Posterior cingulate gyrus (tissue), 11 donors: ENCODE measurements at regions not wholly inside any gene's neighbourhood (a gene's known extent, or its start where the extent isn't known, plus 50 kb on each side); places are given as distances from the start of the nearest gene placed in this dataset.
"Not testable (repeated sequence)": the region's sequence is repeated elsewhere in the genome, so short reads cannot be mapped to it uniquely, and the experiment has no call there.

ENCODE experiments used
- DNase-seq, 10 donors: peaks; one replicate each; pipeline versions ENCODE4 v3.0.0 to v3.0.0-alpha.2; 2020 to 2021; ENCODE audit warnings: mixed read lengths in 3 of 10
- intact Hi-C: fragments of 100-400 bp; cut with DNase I; formaldehyde crosslinking; loops from one replicate; pipeline ENCODE4 v1.15.1; 2023

- intact Hi-C loops = no loop called here
- no peak for DNase-seq
Measured at GRCh38 chr18:44331656-44332570, 348.8 kb upstream of the SETBP1 start.

- no peak for DNase-seq
- intact Hi-C loops = no loop called here
Measured at GRCh38 chr18:44341759-44342158, 338.9 kb upstream of the SETBP1 start.

GRCh38 chr18:44342162-44342561, 338.5 kb upstream of the SETBP1 start:
- DNase-seq = no peak
- intact Hi-C loops = no loop called here

- no peak for DNase-seq
- intact Hi-C loops = no loop called here
Measured at GRCh38 chr18:44342946-44343345, 337.7 kb upstream of the SETBP1 start.

GRCh38 chr18:44343570-44343969, 337.1 kb upstream of the SETBP1 start:
- intact Hi-C loops = no loop called here
- DNase-seq = no peak

GRCh38 chr18:44356566-44357157, 324.0 kb upstream of the SETBP1 start:
- peak in 1 of 10 donors; percentile 62 for DNase-seq
- intact Hi-C loops = no loop called here

GRCh38 chr18:44358402-44358801, 322.3 kb upstream of the SETBP1 start:
- DNase-seq = no peak
- intact Hi-C loops = no loop called here

GRCh38 chr18:44359741-44360140, 320.9 kb upstream of the SETBP1 start:
- intact Hi-C loops, DNase-seq: not testable (repeated sequence)

- DNase-seq, intact Hi-C loops: not testable (repeated sequence)
Measured at GRCh38 chr18:44362213-44362612, 318.5 kb upstream of the SETBP1 start.

- intact Hi-C loops = no loop called here
- DNase-seq = no peak
Measured at GRCh38 chr18:44370861-44371260, 309.8 kb upstream of the SETBP1 start.

- intact Hi-C loops = no loop called here
- DNase-seq = no peak
Measured at GRCh38 chr18:44374966-44375365, 305.7 kb upstream of the SETBP1 start.

GRCh38 chr18:44386401-44386800, 294.3 kb upstream of the SETBP1 start:
- no peak for DNase-seq
- intact Hi-C loops = no loop called here

- DNase-seq = no peak
- intact Hi-C loops = no loop called here
Measured at GRCh38 chr18:44388329-44388728, 292.4 kb upstream of the SETBP1 start.

- intact Hi-C loops = no loop called here
- no peak for DNase-seq
Measured at GRCh38 chr18:44392933-44393332, 287.8 kb upstream of the SETBP1 start.

- intact Hi-C loops = no loop called here
Measured at GRCh38 chr18:44393406-44393805, 287.3 kb upstream of the SETBP1 start.

GRCh38 chr18:44396550-44396949, 284.1 kb upstream of the SETBP1 start:
- intact Hi-C loops = no loop called here
- DNase-seq = no peak

More at GRCh38 chr18:44393406-44393805, 287.3 kb upstream of the SETBP1 start:
- no peak for DNase-seq

- intact Hi-C loops = no loop called here
- DNase-seq = no peak
Measured at GRCh38 chr18:44409071-44409470, 271.6 kb upstream of the SETBP1 start.

- DNase-seq = no peak
- intact Hi-C loops = no loop called here
Measured at GRCh38 chr18:44409515-44409914, 271.2 kb upstream of the SETBP1 start.

- no peak for DNase-seq
- intact Hi-C loops = no loop called here
Measured at GRCh38 chr18:44410740-44411139, 269.9 kb upstream of the SETBP1 start.

GRCh38 chr18:44411262-44411905, 269.3 kb upstream of the SETBP1 start:
- intact Hi-C loops = no loop called here

GRCh38 chr18:44411976-44412375, 268.7 kb upstream of the SETBP1 start:
- intact Hi-C loops = no loop called here
- no peak for DNase-seq

More at GRCh38 chr18:44411262-44411905, 269.3 kb upstream of the SETBP1 start:
- DNase-seq = no peak
